B cell (primary cell): ENCODE measurements at regions not wholly inside any gene's neighbourhood (a gene's known extent, or its start where the extent isn't known, plus 50 kb on each side); places are given as distances from the start of the nearest gene placed in this dataset.

Experiments
- EZH2 ChIP-seq: IDR thresholded peaks from 2 replicates; pipeline ENCODE4 v1.6.1; 2012; ENCODE audit warnings: borderline replicate concordance, low read depth, mild to moderate bottlenecking, moderate library complexity, low read length; ENCODE audit not compliant: insufficient read depth, poor library complexity, severe bottlenecking
- TF ChIP-seq, protein P1 (sequence below): fragments of 200-600 bp; IDR thresholded peaks from one replicate; pipeline ENCODE4 v1.8.0; 2022; ENCODE audit warnings: antibody characterized with exemption, mild to moderate bottlenecking

DNA sequence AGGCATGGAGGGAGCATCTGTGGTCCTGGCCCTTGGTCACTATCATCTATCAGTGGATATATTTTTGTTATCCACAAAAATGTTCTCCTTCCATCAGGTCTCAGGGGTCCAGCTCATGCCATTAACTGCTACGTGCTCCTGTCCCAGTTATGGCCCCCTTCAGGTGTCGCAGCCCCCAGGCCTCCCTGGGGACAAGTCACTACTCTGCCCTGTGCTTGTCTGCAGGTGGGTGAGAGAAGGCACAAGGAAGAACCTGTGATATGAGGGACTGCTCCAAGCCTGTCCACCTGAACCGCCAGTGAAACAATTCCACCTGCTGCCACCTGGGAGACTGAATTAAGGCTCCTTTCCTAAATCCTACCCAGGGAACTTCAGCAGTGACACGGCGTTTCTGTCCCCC, 229.6 kb upstream of the ID2 start:
- TF ChIP-seq, protein P1, sequence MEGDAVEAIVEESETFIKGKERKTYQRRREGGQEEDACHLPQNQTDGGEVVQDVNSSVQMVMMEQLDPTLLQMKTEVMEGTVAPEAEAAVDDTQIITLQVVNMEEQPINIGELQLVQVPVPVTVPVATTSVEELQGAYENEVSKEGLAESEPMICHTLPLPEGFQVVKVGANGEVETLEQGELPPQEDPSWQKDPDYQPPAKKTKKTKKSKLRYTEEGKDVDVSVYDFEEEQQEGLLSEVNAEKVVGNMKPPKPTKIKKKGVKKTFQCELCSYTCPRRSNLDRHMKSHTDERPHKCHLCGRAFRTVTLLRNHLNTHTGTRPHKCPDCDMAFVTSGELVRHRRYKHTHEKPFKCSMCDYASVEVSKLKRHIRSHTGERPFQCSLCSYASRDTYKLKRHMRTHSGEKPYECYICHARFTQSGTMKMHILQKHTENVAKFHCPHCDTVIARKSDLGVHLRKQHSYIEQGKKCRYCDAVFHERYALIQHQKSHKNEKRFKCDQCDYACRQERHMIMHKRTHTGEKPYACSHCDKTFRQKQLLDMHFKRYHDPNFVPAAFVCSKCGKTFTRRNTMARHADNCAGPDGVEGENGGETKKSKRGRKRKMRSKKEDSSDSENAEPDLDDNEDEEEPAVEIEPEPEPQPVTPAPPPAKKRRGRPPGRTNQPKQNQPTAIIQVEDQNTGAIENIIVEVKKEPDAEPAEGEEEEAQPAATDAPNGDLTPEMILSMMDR: no peak
- TF ChIP-seq EZH2: no peak
